Panc1 (cell line): ENCODE measurements at regions not wholly inside any gene's neighbourhood (a gene's known extent, or its start where the extent isn't known, plus 50 kb on each side); places are given as distances from the start of the nearest gene placed in this dataset.

ENCODE experiments used
- ATAC-seq: fragments of 200-7000 bp; cut with Tn5 transposase; 2 replicates; pipeline ENCODE4 v1.9.1; 2020; ENCODE audit warnings: mild to moderate bottlenecking, moderate library complexity
- BruUV-seq: library from RNA; stranded (reverse); fragments of 400-500 nt; replicated peaks from 2 replicates; lab custom pipeline; 2021; lab: Mats Ljungman, UMichigan
- CTCF ChIA-PET: fragments of 300-600 bp; sonication (Branson Sonifier 250); formaldehyde crosslinking; loops from one replicate; lab custom pipeline; 2022; ENCODE audit warnings: antibody characterized with exemption; lab: Charles Lee
- POLR2A ChIA-PET: fragments of 300-600 bp; sonication (Branson Sonifier 250); formaldehyde crosslinking; loops from one replicate; lab custom pipeline; 2022; ENCODE audit warnings: antibody characterized with exemption; lab: Charles Lee
- DNase-seq: peaks from one replicate; pipeline ENCODE4 v3.0.0-alpha.2; 2010; ENCODE audit warnings: low read depth, low spot score
- H3K27ac ChIP-seq: 2 replicates; pipeline ENCODE4 v1.5.1; 2011; ENCODE audit warnings: mild to moderate bottlenecking, low read length, inconsistent platforms
- H3K27me3 ChIP-seq: fragments of 200-500 bp; sonication (Bioruptor generic); 2 replicates; pipeline ENCODE4 v1.6.0; 2014; ENCODE audit warnings: low read length, inconsistent platforms; ENCODE audit not compliant: control insufficient read depth, insufficient read depth
- H3K36me3 ChIP-seq: fragments of 200-500 bp; sonication (Bioruptor generic); 2 replicates; pipeline ENCODE4 v1.5.1; 2014; ENCODE audit warnings: inconsistent platforms, mild to moderate bottlenecking, low read length, moderate library complexity; ENCODE audit not compliant: control insufficient read depth, insufficient read depth
- H3K4me1 ChIP-seq: 2 replicates; pipeline ENCODE4 v1.5.1; 2011; ENCODE audit warnings: inconsistent platforms, mild to moderate bottlenecking, low read length, moderate library complexity; ENCODE audit not compliant: control insufficient read depth, insufficient read depth
- H3K4me3 ChIP-seq, 2 experiments: 2 replicates each; pipeline ENCODE4 v1.5.1; 2011 to 2012; ENCODE audit warnings: low read depth in 2 of 2, low read length in 2 of 2, mild to moderate bottlenecking in 2 of 2, inconsistent platforms in 1 of 2, moderate library complexity in 1 of 2
- H3K9me3 ChIP-seq: fragments of 200-500 bp; sonication (Bioruptor generic); 2 replicates; pipeline ENCODE4 v1.5.1; 2014; ENCODE audit warnings: low read depth, mild to moderate bottlenecking, inconsistent platforms, low read length, moderate library complexity; ENCODE audit not compliant: control insufficient read depth, insufficient read depth
- CTCF ChIP-seq: fragments of 450-650 bp; IDR thresholded peaks from 2 replicates; pipeline ENCODE4 v1.5.1; 2017; ENCODE audit warnings: mild to moderate bottlenecking
- POLR2AphosphoS5 ChIP-seq: IDR thresholded peaks from 2 replicates; pipeline ENCODE4 v1.6.1; 2012; ENCODE audit warnings: mild to moderate bottlenecking, low read depth, low read length, moderate library complexity
- REST ChIP-seq, 2 experiments: IDR thresholded peaks; 2 replicates each; pipeline ENCODE4 v1.6.1; 2011 to 2012; ENCODE audit warnings: low read depth in 2 of 2, control low read depth in 1 of 2, low read length in 1 of 2, mild to moderate bottlenecking in 1 of 2, moderate library complexity in 1 of 2; ENCODE audit not compliant: insufficient read depth in 1 of 2
- SIN3A ChIP-seq: IDR thresholded peaks from 2 replicates; pipeline ENCODE4 v1.6.1; 2012; ENCODE audit warnings: low read depth, mild to moderate bottlenecking, low read length, moderate library complexity, borderline replicate concordance; ENCODE audit not compliant: insufficient read depth
- TCF7L2 ChIP-seq: IDR thresholded peaks from 2 replicates; pipeline ENCODE4 v1.6.1; 2011; ENCODE audit warnings: mild to moderate bottlenecking, low read depth, low read length, inconsistent platforms
- in situ Hi-C: cut with HindIII; loops from 2 replicates; pipeline ENCODE4 v1.10.0; 2016; ENCODE audit warnings: low sequenced_read_pairs, low pct_unique_long_range_greater_than_20kb
- intact Hi-C: fragments of 100-400 bp; cut with micrococcal nuclease; formaldehyde crosslinking; loops from one replicate; pipeline ENCODE4 v1.10.0; 2022; ENCODE audit not compliant: unreplicated experiment

GRCh38 chr3:180764481-180764880, 85.2 kb upstream of the CCDC39 start:
- Histone ChIP-seq H3K9me3 (no peaks in the 10 kb centered on the region), H3K27me3 (no peaks in the 10 kb centered on the region), H3K4me1 (no peaks in the 10 kb centered on the region), H3K27ac (no peak overlapping the region), H3K36me3 (no peaks in the 10 kb centered on the region), H3K4me3 (no peak overlapping the region)
- in situ Hi-C loops (no loop called here), intact Hi-C loops (no loop called here)
- ChIA-PET CTCF (no interaction called here), POLR2A (no interaction called here)
- DNase-seq (no peak), ATAC-seq (no peak)
- no TSS peak for BruUV-seq
- TF ChIP-seq CTCF (no peak), REST (IDR thresholded peaks at IDR 0.05; ENCODE audit: insufficient read depth in 1 of 2, low read depth in 2 of 2, low read length in 1 of 2) (no peak), POLR2AphosphoS5 (no peak), TCF7L2 (no peak), SIN3A (no peak)

GRCh38 chr3:180770639-180771038, 91.3 kb upstream of the CCDC39 start:
- H3K9me3 ChIP-seq: no peaks in the 10 kb centered on the region
- POLR2A ChIA-PET: no interaction called here
- no peaks in the 10 kb centered on the region for H3K4me1 ChIP-seq
- H3K27ac ChIP-seq: no peak overlapping the region
- no TSS peak for BruUV-seq
- TF ChIP-seq REST (IDR thresholded peaks at IDR 0.05; ENCODE audit: insufficient read depth in 1 of 2, low read depth in 2 of 2, low read length in 1 of 2): no peak
- no peak for TF ChIP-seq TCF7L2
- intact Hi-C loops: no loop called here
- no peak for DNase-seq
- H3K4me3 ChIP-seq: no peak overlapping the region
- no peaks in the 10 kb centered on the region for H3K27me3 ChIP-seq
- ATAC-seq: no peak
- in situ Hi-C loops: no loop called here
- CTCF ChIA-PET: no interaction called here
- no peaks in the 10 kb centered on the region for H3K36me3 ChIP-seq
